Right renal pelvis (tissue), 4 donors: ENCODE measurements at regions not wholly inside any gene's neighbourhood (a gene's known extent, or its start where the extent isn't known, plus 50 kb on each side); places are given as distances from the start of the nearest gene placed in this dataset.
"Not testable (repeated sequence)": the region's sequence is repeated elsewhere in the genome, so short reads cannot be mapped to it uniquely, and the experiment has no call there.

Experiments
- DNase-seq, 4 donors: peaks; one replicate each; pipeline ENCODE4 v3.0.0-alpha.2; 2013; ENCODE audit warnings: low read depth in 4 of 4, low spot score in 3 of 4, missing footprints in 1 of 4

DNA sequence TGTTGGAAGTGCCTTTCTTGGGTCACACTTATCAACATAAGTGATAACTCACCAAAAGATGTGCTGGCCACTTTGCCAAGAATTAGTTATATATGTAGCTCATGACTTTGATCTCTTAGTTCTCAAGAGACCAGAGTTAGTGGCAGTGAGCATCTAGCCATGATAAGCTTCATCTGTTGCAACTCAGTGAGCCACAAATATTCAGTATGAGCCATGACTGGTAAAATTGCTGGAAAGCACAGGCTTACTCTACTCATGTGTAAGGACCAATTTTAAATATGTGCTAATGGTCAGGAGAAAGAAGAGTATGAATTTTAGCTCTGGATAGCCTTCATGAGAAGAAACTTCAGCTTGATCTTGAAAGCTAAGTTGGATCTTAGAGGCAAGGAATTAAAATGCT lies 59.4 kb upstream of the TLL1 start:
- DNase-seq: no peak

DNA sequence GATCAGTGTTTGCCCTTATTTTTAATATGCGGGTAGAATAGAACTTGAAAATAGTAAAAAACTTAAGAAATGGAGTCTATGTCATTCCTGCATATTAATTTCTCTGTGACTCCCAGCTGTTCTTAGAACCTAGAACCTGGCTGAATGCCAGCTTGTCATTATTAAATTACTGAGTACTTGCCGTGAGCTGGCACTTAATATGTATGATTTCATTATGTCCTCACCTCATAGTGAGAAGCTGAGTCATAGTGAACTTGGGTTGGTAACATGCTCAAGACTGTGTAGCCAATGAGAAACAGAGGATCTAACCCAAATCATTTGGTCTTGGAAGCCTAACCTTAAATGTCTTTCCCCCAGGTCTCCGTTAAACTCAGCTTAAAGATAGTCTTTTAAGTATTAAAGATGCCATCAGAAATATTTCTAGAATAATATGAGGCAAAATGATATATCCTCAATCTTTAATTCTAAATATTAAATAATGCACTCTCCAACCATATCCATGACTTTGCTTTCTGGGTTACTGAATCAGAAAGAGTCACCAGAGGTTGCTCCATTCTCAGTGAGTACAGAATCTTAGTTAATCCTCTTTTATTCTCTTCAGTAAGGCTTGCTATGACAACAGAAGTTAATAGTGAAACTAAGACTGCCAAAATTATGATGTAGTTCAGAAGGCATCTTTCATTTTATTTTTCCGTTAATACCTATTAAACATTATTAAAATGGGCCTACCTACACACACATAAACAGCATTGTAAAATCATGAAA lies 58.6 kb upstream of the TLL1 start:
- DNase-seq: no peak

DNA sequence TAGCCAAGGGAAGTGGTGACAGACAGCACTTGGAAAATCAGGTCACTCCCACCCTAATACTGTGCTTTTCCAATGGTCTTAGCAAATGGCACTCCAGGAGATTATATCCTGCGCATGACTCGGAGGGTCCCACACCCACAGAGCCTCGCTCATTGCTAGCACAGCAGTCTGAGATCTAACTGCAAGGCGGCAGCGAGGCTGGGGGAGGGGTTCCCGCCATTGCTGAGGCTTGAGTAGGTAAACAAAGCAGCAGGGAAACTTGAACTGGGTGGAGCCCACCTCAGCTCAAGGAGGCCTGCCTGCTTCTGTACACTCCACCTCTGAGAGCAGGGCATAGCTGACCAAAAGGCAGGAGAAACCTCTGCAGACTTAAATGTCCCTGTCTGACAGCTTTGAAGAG lies 53.9 kb upstream of the TLL1 start:
- DNase-seq: not testable (repeated sequence)
